HG02938 (cell line): ENCODE measurements at regions not wholly inside any gene's neighbourhood (a gene's known extent, or its start where the extent isn't known, plus 50 kb on each side); places are given as distances from the start of the nearest gene placed in this dataset.
"Not testable (repeated sequence)": the region's sequence is repeated elsewhere in the genome, so short reads cannot be mapped to it uniquely, and the experiment has no call there.

Experiments
- ATAC-seq: cut with Tn5 transposase; IDR thresholded peaks from one replicate; pipeline ENCODE4 v1.9.1; 2021; ENCODE audit warnings: mild to moderate bottlenecking, moderate library complexity; ENCODE audit not compliant: unreplicated experiment

DNA sequence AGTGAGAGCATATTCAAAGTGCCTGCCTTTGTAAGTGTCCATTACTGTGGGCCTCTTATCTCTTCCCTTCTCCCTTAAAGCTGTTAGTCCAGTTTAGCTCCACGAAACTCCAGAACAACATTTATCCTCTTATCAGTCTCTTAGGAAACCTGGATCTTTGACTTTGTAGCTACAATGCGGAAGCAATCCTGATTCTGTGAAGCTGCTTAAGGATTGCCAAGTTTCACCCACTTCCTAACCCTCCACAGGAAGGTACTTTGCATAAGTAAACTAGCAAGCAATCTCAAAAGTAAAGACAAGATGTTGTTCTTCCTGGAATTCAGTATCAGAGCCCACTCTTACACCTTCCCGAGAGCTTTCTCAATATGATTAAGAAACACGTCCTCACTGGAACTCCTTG, 164.9 kb upstream of the USP25 start:
- no peak for ATAC-seq

DNA sequence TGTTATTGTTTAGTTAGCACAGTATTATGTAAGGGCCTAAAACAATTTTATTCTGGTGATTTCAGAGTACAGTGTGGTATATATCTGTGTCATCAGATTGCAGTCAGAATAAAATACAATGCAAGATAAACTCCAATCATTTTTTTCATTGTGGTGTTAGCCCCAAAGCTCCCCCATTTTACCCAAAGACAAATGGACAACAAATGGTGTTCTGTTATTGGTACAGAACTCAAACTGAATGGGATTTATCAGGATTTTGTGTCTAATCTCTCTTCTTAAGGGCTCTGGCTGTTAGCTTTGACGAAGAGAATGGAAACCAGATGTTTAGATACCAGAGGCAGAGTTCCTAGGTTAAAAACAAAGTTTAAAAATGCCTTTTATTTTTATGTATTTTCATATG, 163.1 kb upstream of the USP25 start:
- no peak for ATAC-seq

DNA sequence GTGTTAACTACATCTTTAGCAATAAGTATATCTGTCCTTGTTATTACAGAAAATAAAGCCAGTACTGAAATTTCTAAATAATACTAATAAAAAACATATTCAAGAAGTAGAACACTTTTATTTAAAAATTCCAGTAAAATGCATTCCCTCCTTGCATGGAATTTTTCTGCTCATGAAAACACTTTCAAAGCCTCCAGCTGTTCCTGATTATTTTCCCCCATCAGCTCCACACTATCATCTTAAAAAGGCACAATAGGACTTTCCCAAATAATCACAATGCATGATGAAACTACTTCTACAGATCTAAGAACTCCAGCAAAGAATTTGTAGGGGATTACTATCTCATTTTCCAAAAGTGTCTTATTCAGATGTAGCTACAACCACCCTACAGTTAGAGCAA, 162.6 kb upstream of the USP25 start:
- no peak for ATAC-seq

DNA sequence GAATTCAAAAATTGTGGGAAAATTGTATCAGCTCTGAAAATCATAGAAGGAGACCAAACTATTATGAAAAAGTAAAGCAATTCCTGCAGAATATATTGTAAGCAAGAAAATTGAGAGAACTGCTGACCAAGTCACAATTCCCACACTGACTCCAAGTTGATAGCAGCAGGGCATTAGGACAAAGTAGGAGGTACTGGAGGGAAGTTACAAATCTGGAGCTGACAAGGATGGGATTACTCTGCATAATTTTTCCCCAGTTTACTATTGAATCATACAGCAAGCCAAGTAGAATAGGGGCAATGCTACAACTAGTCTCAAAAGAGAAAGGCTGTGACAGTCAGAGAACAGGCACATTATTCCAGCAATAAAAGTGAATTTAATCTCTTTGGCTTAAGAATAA, 161.3 kb upstream of the USP25 start:
- no peak for ATAC-seq

DNA sequence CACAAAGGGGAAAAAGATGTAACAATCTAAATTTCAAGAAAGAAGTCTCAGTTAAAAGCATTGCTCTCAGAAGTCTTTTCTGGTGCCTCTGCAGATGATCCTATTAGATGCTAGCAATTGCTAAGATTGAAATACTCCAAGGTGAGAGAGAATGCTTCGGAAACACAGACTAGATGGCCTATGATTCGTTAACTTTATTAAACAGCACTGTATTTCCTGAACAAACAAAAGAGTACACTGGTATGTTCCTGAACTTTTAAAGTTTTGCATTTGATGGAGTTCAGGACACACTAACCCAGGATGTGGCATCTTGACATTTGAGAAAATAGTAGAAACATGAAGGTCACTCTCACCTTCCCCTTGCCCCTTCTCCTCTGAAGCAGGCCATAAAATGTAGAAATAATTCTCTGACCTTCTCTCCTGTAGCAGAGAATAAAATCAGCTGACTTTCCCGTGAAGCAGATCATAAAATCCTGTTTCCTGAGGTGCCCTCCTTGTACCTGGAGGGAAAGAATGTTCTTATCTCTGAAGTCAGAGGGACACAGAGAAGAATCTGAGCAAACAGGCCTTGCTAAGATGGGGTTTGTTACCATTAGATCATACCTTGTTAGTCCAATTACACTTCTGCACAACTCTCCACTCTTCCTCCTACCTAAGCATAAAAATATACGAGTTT, 142.9 kb upstream of the USP25 start:
- ATAC-seq: no peak

DNA sequence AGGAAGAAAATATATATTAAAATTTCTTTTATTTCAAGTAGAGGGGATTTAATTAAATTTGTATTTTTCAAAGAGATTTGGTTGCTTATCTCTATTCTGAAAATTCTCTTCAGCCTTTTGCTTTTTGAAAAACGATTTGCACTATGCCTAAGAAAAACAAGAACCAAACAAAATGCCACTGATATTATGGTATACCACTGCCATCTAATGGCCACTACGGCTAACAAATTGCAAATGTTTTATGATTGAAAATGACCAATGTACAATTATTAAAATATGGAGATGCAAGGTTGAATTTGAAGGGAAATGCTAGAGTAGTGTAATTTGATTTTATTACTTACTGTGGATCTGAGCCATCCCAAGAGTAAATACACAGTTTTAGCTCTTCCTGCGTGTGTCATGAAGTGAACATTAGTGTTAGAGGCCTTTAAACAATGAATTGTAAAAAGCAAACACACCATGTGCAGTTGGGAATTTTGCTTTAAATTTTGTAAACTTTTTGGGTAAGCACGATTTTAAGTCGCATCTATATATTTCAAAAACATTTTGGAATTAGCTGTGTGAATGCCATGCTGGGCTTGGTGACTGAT, 137.4 kb upstream of the USP25 start:
- no peak for ATAC-seq

DNA sequence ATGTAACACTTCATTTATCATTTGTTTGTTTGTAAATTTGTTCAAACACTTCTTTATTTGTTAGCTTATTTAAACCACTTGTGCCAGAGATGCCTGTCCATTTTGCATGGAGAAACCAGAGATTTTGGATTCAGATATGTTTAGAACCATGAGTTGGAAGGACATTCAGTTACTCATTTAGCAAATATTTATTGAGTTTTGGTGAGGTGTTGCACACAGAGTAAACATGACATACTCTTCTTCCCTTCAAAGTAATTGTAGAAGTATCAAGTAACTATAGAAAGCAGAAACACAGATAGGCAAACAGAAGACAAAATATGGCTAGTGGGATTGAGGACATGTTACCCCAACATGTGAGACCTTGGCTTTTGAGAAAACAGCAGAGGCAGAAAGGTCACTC, 136.8 kb upstream of the USP25 start:
- no peak for ATAC-seq

DNA sequence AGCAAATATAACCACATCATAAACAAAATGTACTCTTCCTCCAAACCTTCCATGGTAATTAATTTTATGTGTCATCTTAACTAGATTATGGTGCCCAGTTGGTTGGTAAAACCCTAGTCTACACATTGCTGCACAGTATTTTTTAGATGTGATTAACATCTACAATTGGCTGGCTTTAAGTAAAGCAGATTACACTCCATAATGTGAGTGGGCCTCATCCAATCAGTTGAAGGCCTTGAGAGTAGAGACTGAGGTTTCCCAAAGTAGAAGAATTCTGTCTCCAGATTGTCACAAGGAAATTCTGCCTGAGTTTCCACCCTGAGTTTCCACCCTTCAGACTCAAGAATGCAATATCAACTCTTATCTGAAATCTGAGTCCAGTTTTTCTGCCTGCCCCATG, 128.4 kb upstream of the USP25 start:
- ATAC-seq: no peak

DNA sequence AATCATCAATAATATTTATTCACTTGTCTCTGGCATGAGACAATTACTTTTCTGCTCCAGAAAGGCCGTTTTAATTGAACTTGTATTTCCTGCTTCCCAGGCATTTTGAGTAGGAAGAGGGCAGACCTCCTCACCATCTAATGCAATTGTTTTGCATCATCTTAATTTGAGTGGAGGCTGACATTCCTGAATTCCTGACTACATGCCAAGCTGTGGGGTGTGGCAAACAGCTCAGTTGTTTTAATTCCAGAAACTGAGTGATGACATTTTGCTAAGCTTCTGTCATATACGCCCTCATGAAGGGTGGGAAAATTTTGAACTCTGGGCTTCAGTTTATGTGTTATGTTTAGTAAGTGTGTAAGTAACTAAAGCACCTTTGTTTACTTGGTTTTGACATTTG, 125.4 kb upstream of the USP25 start:
- ATAC-seq: no peak

DNA sequence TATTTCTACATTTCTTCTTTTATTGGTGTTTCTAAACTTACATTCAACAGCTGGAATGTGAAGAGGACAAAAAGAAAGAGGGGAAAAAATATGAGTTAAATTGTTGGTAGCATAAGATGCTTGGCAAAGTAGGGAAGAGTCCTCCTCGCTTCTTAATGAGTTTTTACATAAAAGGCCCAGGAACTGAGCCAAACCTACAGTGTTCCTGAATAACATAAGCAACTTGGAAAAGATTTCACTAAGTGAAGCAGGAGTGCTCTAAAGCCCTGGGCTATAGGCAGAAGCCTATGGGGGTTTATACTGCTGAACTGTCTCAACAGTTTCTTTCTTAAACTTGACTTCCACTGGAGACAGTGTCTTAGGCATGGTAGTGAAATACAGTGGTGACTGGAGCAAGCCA, 115.0 kb upstream of the USP25 start:
- ATAC-seq: no peak

DNA sequence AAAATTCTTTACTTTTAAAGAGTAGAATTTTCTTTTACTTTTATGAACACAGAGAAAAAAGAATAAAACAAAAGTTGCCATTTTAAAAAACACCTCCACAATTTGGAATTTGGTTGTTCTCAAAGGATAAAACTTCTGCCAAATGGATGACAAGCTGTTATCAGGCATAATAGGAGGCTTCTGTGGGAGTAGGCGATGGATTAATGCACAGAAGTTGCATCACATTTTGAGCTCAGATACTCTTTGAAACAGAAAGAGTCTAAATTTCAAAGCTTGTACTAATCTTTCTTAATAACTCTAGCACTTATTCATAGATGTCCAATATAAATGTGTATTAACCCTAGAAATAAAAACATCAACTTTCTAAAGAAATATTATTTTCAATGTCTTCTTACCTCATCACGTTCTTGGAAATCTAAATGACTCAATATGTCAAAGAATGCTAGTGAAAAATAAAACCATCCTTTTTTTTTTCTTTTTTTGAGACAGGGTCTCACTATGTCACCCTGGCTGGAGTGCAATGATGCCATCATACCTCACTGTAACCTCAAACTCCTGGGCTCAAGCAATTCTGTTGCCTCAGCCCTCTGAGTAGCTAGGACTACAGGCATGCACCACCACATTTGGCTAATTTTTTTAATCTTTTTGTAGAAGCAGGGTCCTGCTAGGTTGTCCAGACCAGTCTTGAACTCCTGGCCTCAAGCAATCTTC, 112.8 kb upstream of the USP25 start:
- ATAC-seq: no peak

DNA sequence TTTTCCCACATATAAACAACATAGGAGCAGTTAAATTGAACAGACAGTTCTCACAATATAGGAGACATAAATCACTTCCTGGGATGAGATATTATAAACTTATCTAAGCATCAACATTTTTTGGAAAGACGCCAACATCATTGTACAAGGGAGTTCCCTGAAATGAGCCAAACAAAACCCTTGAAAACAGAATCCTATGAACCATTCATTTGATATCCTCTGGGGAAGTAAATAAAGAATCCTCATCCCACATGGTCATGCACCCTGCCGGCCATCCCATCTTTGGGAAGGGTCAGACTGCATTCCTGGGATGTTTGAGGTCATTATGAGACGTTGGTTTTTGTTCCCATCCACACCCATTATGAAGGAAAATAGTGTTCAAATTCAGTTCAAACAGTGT, 111.8 kb upstream of the USP25 start:
- ATAC-seq: no peak

DNA sequence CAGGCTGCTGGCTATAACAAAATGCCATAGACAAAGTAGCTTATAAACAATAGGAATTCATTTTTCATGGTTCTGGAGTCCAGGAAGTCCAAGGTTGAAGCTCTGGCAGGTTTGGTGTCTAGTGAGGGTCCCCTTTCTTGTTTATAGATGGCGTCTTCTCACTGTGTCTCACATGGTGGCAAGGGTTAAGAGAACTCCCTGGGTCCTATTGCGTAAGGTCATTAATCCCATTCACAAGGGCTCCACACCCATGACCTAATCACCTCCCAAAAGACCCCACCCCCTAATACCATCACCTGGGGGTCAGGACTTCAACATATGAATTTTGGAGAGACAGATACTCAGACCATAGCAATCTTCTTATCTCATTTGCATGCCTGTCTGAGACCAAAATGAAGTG, 108.9 kb upstream of the USP25 start:
- no peak for ATAC-seq

DNA sequence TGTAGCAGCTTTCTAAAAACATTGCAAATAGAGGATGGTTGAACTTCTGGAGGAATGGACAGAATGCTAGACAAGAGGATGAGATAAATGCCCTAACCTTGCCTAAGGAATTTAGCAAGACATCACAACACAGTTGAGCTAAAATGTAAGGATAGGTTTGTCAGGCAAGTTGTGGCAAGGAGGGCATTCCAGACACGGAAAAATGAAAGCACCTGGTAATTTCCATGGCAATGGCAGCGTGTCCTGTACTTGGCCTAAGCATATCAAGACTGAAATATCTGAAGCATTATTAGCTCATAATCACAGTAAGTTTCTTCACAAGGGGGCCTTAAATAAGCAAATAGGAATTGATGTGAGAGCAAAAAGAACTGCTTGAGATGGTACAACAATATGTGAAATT, 105.1 kb upstream of the USP25 start:
- no peak for ATAC-seq

DNA sequence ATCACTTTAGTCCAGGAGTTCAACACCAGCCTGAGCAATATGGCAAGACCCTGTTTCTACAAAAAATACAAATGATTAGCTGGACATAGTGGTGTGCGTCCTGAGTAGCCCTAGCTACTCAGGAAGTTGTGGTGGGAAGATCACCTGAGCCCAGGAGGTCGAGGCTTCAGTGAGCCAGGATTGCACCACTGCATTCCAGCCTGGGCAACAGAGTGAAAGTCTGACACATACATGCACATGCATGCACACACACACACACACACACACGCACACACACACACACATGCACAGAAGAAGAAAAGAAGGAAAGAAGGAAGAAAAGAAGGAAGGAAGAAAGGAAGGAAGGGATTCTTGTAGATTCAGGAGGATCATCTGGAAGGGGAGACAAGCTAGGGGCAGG, 104.4 kb upstream of the USP25 start:
- ATAC-seq: no peak

DNA sequence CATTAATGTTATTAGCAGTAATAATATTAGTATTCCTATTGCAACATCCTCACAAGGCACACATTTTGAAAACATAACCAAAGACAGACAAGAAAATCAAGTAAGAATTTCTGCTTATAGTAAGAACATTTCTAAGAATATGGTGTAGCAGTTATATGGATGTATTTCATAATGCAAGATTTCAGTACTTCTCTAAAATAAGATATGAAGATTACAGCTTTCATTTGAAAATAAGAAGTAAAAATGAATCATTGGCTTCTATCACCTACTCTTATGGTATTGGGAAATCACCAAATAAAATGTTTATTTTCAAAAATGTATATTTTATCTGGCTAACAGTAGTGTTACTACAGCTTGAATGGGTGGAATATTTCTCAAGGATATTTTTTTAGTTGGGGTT, 103.8 kb upstream of the USP25 start:
- ATAC-seq: no peak

DNA sequence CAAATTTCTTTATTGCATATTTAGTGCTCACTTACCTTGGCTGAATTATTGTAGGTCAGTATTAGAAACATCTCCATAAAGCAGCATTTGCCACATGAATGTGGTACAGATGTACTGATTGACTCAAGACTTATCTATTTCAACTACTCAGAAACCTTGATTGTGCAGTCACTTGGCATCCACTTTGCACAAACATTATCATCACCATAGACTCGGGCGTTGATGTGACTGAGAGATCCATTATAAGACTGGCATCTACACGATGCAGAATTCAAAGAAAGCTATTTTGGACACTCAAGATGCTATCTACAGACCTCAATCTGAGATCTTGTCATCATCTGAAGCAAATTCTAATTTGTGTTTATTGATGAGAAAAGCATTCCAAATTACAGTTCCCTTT, 102.8 kb upstream of the USP25 start:
- ATAC-seq: no peak

DNA sequence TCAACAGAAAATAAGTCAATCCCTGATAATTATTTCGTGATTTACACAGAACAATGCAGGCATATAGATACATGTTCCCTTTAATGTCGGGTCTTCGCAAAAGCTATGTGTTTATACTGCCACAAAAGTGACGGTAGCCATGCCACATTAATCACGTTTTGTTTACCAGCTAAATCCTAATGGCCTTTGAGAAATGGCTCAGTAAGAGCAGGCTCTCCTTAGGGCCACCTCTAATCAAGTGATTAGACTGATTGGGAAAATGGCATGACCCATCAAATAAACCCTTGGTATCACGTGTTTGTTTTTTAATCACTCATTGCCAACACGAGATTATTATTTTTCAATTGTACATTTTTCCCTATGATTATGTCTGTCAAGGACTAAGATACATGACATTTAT, 102.0 kb upstream of the USP25 start:
- ATAC-seq: no peak

DNA sequence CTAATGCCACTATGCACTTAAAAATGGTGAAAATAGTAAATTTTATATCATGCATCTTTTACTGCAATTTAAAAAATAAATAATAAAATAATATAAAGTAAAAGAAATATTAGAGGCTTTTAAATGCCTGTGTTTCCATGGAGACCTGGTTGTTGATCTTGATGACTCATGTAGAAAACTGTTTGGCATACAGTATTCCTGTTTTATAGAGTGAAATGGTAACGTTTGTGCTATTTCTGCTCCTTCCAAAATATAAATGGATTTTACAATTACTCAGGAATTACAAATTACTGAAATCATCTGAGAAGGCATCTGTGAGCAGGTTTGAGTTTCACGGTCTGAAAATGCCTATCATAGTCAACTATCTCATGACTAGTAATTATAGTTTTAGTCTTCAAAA, 98.4 kb upstream of the USP25 start:
- ATAC-seq: no peak

DNA sequence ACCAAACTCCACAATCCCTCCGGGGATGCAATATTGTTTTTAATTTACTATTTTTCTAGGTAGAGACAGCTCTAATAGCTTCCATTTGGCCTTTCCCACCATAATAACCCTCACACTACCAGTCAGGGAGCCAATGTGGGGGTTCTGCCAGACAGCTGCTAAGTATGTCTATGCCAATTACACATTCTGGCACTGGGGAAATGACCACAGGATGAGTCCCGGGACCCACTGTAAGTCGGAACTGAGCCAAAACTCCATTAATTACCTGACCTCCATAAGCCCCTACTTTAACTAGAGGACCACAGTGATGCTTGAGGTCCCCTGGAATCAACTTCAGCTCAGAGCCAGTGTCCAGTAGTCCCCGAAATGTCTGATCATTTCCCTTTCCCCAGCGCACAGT, 95.2 kb upstream of the USP25 start:
- not testable (repeated sequence) for ATAC-seq

DNA sequence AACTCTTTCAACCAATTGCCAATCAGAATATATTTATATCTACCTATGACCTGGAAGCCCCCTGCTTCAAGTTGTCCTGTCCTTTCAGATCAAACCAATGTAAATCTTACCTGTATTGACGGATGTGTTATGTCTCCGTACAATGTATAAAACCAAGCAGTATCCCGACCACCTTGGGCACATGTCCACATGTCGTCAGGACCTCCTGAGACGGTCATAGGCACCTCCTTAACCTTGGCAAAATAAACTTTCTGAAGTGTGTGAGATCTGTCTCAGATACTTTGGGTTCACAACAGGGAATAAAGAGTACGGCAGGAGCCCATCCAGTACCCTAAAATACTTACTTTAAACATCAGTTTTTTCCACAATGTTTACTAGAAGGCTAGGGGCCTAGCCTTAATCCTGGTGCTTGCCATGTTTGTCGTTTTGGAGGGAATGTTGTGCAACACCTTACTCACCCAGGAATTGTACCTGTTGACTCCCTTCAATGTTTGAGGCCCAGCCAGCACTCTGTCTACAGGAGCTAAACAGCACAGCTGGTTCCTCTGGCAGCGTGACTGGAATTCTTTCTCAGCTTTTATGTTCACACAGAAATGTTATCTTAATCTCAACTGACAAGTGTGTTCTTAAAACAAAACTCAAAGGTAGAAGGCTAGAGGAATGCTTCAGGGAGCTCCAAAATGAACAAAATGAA, 90.8 kb upstream of the USP25 start:
- ATAC-seq: no peak

DNA sequence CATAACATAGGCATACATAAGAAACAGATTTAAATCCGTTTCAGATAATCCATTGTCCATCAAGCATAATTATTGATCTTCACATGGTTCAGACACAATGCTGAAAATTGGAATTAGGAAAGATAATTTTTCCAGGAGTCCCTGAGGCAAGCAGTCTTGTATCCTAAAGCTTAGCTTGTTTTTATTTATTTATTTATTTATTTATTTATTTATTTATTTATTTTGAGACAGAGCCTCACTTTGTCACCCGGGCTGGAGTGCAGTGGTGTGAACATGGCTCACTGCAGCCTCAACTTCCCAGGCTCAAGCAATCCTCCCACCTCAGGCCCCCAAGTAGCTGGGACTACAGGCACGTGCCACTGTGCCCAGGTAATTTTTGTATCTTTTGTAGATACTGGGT, 89.7 kb upstream of the USP25 start:
- ATAC-seq: not testable (repeated sequence)
